KOPT-K1 (cell line): ENCODE measurements at regions not wholly inside any gene's neighbourhood (a gene's known extent, or its start where the extent isn't known, plus 50 kb on each side); places are given as distances from the start of the nearest gene placed in this dataset.

Source experiments
- H3K27ac ChIP-seq: fragments of 200-600 bp; sonication (generic); 2 replicates; pipeline ENCODE4 v1.5.1; 2016; ENCODE audit warnings: antibody characterized with exemption, mild to moderate bottlenecking, low read depth, low read length; ENCODE audit not compliant: poor library complexity, severe bottlenecking
- H3K36me3 ChIP-seq: fragments of 200-600 bp; sonication (generic); 2 replicates; pipeline ENCODE4 v1.5.1; 2017; ENCODE audit warnings: antibody characterized with exemption, mild to moderate bottlenecking, low read length, moderate library complexity; ENCODE audit not compliant: insufficient read depth
- H3K9me3 ChIP-seq: fragments of 200-600 bp; sonication (generic); 2 replicates; pipeline ENCODE4 v1.5.1; 2017; ENCODE audit warnings: antibody characterized with exemption, low read length, mild to moderate bottlenecking; ENCODE audit not compliant: insufficient read depth, poor library complexity, severe bottlenecking

- no peak overlapping the region for H3K27ac ChIP-seq
- no peaks in the 10 kb centered on the region for H3K36me3 ChIP-seq
- H3K9me3 ChIP-seq: no peaks in the 10 kb centered on the region
Observed at GRCh38 chr4:83858131-83858530, 322.2 kb downstream of the GPAT3 start.

GRCh38 chr4:83855044-83855443, 319.1 kb downstream of the GPAT3 start:
- no peaks in the 10 kb centered on the region for H3K36me3 ChIP-seq
- no peaks in the 10 kb centered on the region for H3K9me3 ChIP-seq
- no peak overlapping the region for H3K27ac ChIP-seq

- Histone ChIP-seq H3K36me3 (no peaks in the 10 kb centered on the region), H3K9me3 (no peaks in the 10 kb centered on the region), H3K27ac (no peak overlapping the region)
Observed at GRCh38 chr4:83852085-83852451, 316.2 kb downstream of the GPAT3 start.

- Histone ChIP-seq H3K36me3 (no peaks in the 10 kb centered on the region), H3K27ac (no peak overlapping the region), H3K9me3 (no peaks in the 10 kb centered on the region)
Observed at GRCh38 chr4:83851261-83852084, 315.6 kb downstream of the GPAT3 start.

- Histone ChIP-seq H3K36me3 (no peaks in the 10 kb centered on the region), H3K27ac (no peak overlapping the region), H3K9me3 (no peaks in the 10 kb centered on the region)
Observed at GRCh38 chr4:83850435-83850834, 314.5 kb downstream of the GPAT3 start.

GRCh38 chr4:83846193-83846830, 310.4 kb downstream of the GPAT3 start:
- H3K36me3 ChIP-seq: no peaks in the 10 kb centered on the region
- no peak overlapping the region for H3K27ac ChIP-seq
- no peaks in the 10 kb centered on the region for H3K9me3 ChIP-seq

- no peaks in the 10 kb centered on the region for H3K9me3 ChIP-seq
- H3K27ac ChIP-seq: no peak overlapping the region
- no peaks in the 10 kb centered on the region for H3K36me3 ChIP-seq
Observed at GRCh38 chr4:83839615-83840014, 303.7 kb downstream of the GPAT3 start.

- no peaks in the 10 kb centered on the region for H3K9me3 ChIP-seq
- H3K36me3 ChIP-seq: no peaks in the 10 kb centered on the region
- H3K27ac ChIP-seq: no peak overlapping the region
Observed at GRCh38 chr4:83837614-83838308, 301.9 kb downstream of the GPAT3 start.

- Histone ChIP-seq H3K9me3 (no peaks in the 10 kb centered on the region), H3K27ac (no peak overlapping the region), H3K36me3 (no peaks in the 10 kb centered on the region)
Observed at GRCh38 chr4:83833920-83834319, 298.0 kb downstream of the GPAT3 start.

GRCh38 chr4:83832110-83832825, 296.4 kb downstream of the GPAT3 start:
- Histone ChIP-seq H3K27ac (no peak overlapping the region), H3K36me3 (no peaks in the 10 kb centered on the region), H3K9me3 (no peaks in the 10 kb centered on the region)

- no peaks in the 10 kb centered on the region for H3K36me3 ChIP-seq
- H3K9me3 ChIP-seq: no peaks in the 10 kb centered on the region
- no peak overlapping the region for H3K27ac ChIP-seq
Observed at GRCh38 chr4:83831588-83831987, 295.7 kb downstream of the GPAT3 start.

- Histone ChIP-seq H3K36me3 (no peaks in the 10 kb centered on the region), H3K27ac (no peak overlapping the region), H3K9me3 (no peaks in the 10 kb centered on the region)
Observed at GRCh38 chr4:83830138-83830888, 294.4 kb downstream of the GPAT3 start.

GRCh38 chr4:83828601-83829000, 292.7 kb downstream of the GPAT3 start:
- H3K36me3 ChIP-seq: no peaks in the 10 kb centered on the region

GRCh38 chr4:83821493-83821892, 285.6 kb downstream of the GPAT3 start:
- H3K9me3 ChIP-seq: peaks cover 6% of the 10 kb centered on the region
- H3K36me3 ChIP-seq: no peaks in the 10 kb centered on the region
- no peak overlapping the region for H3K27ac ChIP-seq

More at GRCh38 chr4:83828601-83829000, 292.7 kb downstream of the GPAT3 start:
- no peaks in the 10 kb centered on the region for H3K9me3 ChIP-seq
- no peak overlapping the region for H3K27ac ChIP-seq
